ENCODE measurements at regions not wholly inside any gene's neighbourhood (a gene's known extent, or its start where the extent isn't known, plus 50 kb on each side); places are given as distances from the start of the nearest gene placed in this dataset.

GRCh38 chr10:33609546-33609945, 275.1 kb upstream of the NRP1 start:
- no peaks in the 10 kb centered on the region for H3K27me3 ChIP-seq
- H3K4me3 ChIP-seq: no peak overlapping the region
- DNase-seq (no peak), ATAC-seq (no peak), FAIRE-seq (no peak)
- H3K27ac ChIP-seq: no peak overlapping the region
- H3K36me3 ChIP-seq: no peaks in the 10 kb centered on the region
- H3K9me3 ChIP-seq: no peaks in the 10 kb centered on the region
- TF ChIP-seq, protein P1, sequence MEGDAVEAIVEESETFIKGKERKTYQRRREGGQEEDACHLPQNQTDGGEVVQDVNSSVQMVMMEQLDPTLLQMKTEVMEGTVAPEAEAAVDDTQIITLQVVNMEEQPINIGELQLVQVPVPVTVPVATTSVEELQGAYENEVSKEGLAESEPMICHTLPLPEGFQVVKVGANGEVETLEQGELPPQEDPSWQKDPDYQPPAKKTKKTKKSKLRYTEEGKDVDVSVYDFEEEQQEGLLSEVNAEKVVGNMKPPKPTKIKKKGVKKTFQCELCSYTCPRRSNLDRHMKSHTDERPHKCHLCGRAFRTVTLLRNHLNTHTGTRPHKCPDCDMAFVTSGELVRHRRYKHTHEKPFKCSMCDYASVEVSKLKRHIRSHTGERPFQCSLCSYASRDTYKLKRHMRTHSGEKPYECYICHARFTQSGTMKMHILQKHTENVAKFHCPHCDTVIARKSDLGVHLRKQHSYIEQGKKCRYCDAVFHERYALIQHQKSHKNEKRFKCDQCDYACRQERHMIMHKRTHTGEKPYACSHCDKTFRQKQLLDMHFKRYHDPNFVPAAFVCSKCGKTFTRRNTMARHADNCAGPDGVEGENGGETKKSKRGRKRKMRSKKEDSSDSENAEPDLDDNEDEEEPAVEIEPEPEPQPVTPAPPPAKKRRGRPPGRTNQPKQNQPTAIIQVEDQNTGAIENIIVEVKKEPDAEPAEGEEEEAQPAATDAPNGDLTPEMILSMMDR (IDR thresholded peaks at IDR 0.05): no peak
- no peaks in the 10 kb centered on the region for H3K4me1 ChIP-seq
- intact Hi-C loops (cut with DNase I): no loop called here

- no peak for FAIRE-seq
- intact Hi-C loops (cut with DNase I): no loop called here
- no peak for DNase-seq
- Histone ChIP-seq H3K27me3 (peaks cover 0 to 3% (median 0%) of the 10 kb centered on the region in 4 donors), H3K4me1 (no peaks in the 10 kb centered on the region), H3K27ac (no peak overlapping the region), H3K9me3 (no peaks in the 10 kb centered on the region), H3K36me3 (no peaks in the 10 kb centered on the region), H3K4me3 (no peak overlapping the region)
- WGBS, 2 donors: 33 to 39% methylated on average over 1 of the region's 1 CpG
- no peak for ATAC-seq
- TF ChIP-seq, protein P1 (IDR thresholded peaks at IDR 0.05): no peak
These were observed 267.8 kb upstream of the NRP1 start for GRCh38 chr10:33602278-33602677.

DNA sequence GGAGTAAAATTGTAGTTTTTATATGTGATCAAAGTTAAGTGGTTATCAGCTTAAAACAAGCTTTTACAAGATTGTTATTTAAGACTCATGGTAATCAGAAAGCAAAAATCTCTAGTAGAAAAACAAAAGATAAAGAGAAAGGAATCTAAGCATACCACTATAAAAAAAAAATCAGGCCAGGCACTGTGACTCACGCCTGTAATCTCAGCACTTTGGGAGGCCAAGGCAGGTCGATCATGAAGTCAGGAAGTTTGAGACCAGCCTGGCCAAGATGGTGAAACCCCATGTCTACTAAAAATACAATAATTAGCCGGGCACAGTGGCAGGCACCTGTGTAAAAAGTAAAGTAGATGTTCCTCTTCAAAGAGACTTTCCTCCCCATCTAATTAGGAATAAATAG, 265.9 kb upstream of the NRP1 start:
- intact Hi-C loops (cut with DNase I): no loop called here
- TF ChIP-seq, protein P1 (IDR thresholded peaks at IDR 0.05): no peak
- DNase-seq (no peak), ATAC-seq (no peak), FAIRE-seq (no peak)
- Histone ChIP-seq H3K9me3 (no peaks in the 10 kb centered on the region), H3K27ac (no peak overlapping the region), H3K4me3 (no peak overlapping the region), H3K36me3 (no peaks in the 10 kb centered on the region), H3K4me1 (no peaks in the 10 kb centered on the region), H3K27me3 (peaks cover 0 to 16% (median 0%) of the 10 kb centered on the region in 4 donors)
- WGBS, 2 donors: 60 to 69% methylated on average over 3 of the region's 3 CpGs

GRCh38 chr10:33596422-33596821, 262.0 kb upstream of the NRP1 start:
- FAIRE-seq (no peak), ATAC-seq (no peak), DNase-seq (no peak)
- H3K4me3 ChIP-seq: no peak overlapping the region
- intact Hi-C loops (cut with DNase I): no loop called here
- H3K27ac ChIP-seq: no peak overlapping the region
- no peaks in the 10 kb centered on the region for H3K4me1 ChIP-seq
- H3K27me3 ChIP-seq: peaks cover 0 to 16% (median 0%) of the 10 kb centered on the region in 4 donors
- no peaks in the 10 kb centered on the region for H3K36me3 ChIP-seq
- H3K9me3 ChIP-seq: no peaks in the 10 kb centered on the region
- TF ChIP-seq, protein P1 (IDR thresholded peaks at IDR 0.05): no peak
- WGBS, 2 donors: 65 to 68% methylated on average over 6 of the region's 6 CpGs

DNA sequence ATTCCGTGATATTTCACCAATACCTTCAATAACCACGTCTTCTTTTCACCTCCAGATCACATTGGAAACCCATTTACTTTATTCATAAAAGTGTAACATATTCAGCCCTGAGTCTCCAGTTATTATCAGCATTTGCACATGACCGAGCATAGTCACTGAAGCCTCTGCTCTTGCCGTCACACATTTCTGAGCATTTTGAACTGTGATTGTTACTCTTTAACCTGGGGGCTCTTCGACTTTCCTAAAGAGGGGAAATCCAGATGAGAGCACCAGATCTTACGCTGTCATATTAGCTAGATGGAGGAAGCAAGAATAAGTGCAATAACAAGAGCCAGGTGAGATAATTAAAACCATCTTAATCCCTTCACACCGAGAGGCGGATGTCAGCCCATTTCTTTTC, 260.0 kb upstream of the NRP1 start:
- 46 to 47% methylated on average over 8 of the region's 8 CpGs for WGBS, 2 donors
- intact Hi-C loops (cut with DNase I): no loop called here
- no peak for FAIRE-seq
- Histone ChIP-seq H3K27me3 (peaks cover 0 to 16% (median 0%) of the 10 kb centered on the region in 4 donors), H3K4me3 (no peak overlapping the region), H3K9me3 (no peaks in the 10 kb centered on the region), H3K27ac (no peak overlapping the region), H3K36me3 (no peaks in the 10 kb centered on the region), H3K4me1 (no peaks in the 10 kb centered on the region)
- no peak for ATAC-seq
- DNase-seq: no peak
- TF ChIP-seq, protein P1 (IDR thresholded peaks at IDR 0.05): no peak
